Lung (tissue), 11 donors: ENCODE measurements at regions not wholly inside any gene's neighbourhood (a gene's known extent, or its start where the extent isn't known, plus 50 kb on each side); places are given as distances from the start of the nearest gene placed in this dataset.

Source experiments
- ATAC-seq: fragments of 200-7000 bp; cut with Tn5 transposase; one replicate; pipeline ENCODE4 v1.9.1; 2020; ENCODE audit warnings: moderate number of reproducible peaks; ENCODE audit not compliant: insufficient read depth, low FRiP score
- DNase-seq, 3 donors: peaks; one replicate each; pipeline ENCODE4 v3.0.0-alpha.2; 2013 to 2017
- H3K27ac ChIP-seq, 2 donors: one replicate each; pipeline ENCODE4 v1.5.1; 2013; ENCODE audit warnings: mild to moderate bottlenecking in 2 of 2, moderate library complexity in 2 of 2, control low read depth in 1 of 2, inconsistent platforms in 1 of 2, low read depth in 1 of 2, low read length in 1 of 2
- H3K27me3 ChIP-seq, 3 donors: one replicate each; pipeline ENCODE4 v1.5.1; 2013; ENCODE audit warnings: low read length in 2 of 3; ENCODE audit not compliant: control insufficient read depth in 3 of 3, insufficient read depth in 3 of 3
- H3K36me3 ChIP-seq, 4 donors: one replicate each; pipeline ENCODE4 v1.5.1; 2013; ENCODE audit warnings: low read length in 4 of 4, mild to moderate bottlenecking in 1 of 4, moderate library complexity in 1 of 4; ENCODE audit not compliant: control insufficient read depth in 4 of 4, insufficient read depth in 4 of 4
- H3K4me1 ChIP-seq, 5 donors: one replicate each; pipeline ENCODE4 v1.5.1; 2013; ENCODE audit warnings: low read length in 5 of 5, mild to moderate bottlenecking in 2 of 5, moderate library complexity in 1 of 5; ENCODE audit not compliant: control insufficient read depth in 5 of 5, insufficient read depth in 5 of 5
- H3K4me3 ChIP-seq: one replicate; pipeline ENCODE4 v1.5.1; 2013; ENCODE audit warnings: mild to moderate bottlenecking, control low read depth, moderate library complexity
- H3K9ac ChIP-seq, 2 donors: one replicate each; pipeline ENCODE4 v1.5.1; 2013; ENCODE audit warnings: low read length in 2 of 2, control low read depth in 1 of 2; ENCODE audit not compliant: insufficient read depth in 1 of 2
- H3K9me3 ChIP-seq, 4 donors: one replicate each; pipeline ENCODE4 v1.5.1; 2013; ENCODE audit warnings: low read length in 3 of 4, mild to moderate bottlenecking in 1 of 4, moderate library complexity in 1 of 4; ENCODE audit not compliant: control insufficient read depth in 4 of 4, insufficient read depth in 3 of 4
- WGBS, 2 donors: extraction: QIAGEN DNeasy Blood & Tissue Kit; methylation state at CpG; one replicate each; pipeline ENCODE4 v1.1.7; 2013; 5-methylcytosine and 5-hydroxymethylcytosine counted together
- TF ChIP-seq, protein P1 (sequence below): IDR thresholded peaks from 2 replicates; pipeline ENCODE4 v1.5.1; 2012; ENCODE audit warnings: mild to moderate bottlenecking; ENCODE audit errors: control extremely low read depth, extremely low read depth
- donor health status: control.
- donor health status: control.
- donor health status: Bipolar disorder and iron deficiency.
- donor health status: healthy.
- donor health status: DM: yes; HTN: yes; CAD: no.

DNA sequence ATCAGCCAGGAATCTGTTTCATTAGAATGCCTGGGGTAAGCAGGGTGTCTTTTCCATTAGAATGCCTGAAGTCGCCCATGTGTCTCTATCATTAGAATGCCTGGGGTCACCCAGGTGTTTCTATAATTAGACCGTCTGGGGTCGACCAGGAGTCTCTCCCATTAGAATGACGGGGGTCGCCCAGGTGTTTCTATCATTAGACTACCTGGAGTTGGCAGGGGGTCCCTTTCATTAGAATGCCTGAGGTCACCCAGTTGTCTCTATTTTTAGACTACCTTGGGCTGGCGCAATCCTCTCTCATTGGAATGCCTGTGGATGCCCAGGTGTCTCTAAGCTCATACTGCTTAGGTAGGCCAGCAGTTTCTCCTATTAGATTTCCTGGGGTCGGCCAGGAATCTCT lies 1447.6 kb downstream of the UQCRFS1 start:
- ATAC-seq = no peak
- H3K27me3 ChIP-seq = no peaks in the 10 kb centered on the region
- TF ChIP-seq, protein P1, sequence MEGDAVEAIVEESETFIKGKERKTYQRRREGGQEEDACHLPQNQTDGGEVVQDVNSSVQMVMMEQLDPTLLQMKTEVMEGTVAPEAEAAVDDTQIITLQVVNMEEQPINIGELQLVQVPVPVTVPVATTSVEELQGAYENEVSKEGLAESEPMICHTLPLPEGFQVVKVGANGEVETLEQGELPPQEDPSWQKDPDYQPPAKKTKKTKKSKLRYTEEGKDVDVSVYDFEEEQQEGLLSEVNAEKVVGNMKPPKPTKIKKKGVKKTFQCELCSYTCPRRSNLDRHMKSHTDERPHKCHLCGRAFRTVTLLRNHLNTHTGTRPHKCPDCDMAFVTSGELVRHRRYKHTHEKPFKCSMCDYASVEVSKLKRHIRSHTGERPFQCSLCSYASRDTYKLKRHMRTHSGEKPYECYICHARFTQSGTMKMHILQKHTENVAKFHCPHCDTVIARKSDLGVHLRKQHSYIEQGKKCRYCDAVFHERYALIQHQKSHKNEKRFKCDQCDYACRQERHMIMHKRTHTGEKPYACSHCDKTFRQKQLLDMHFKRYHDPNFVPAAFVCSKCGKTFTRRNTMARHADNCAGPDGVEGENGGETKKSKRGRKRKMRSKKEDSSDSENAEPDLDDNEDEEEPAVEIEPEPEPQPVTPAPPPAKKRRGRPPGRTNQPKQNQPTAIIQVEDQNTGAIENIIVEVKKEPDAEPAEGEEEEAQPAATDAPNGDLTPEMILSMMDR = no peak
- H3K4me3 ChIP-seq = no peak overlapping the region
- no peaks in the 10 kb centered on the region for H3K36me3 ChIP-seq
- WGBS, 2 donors = 85 to 93% methylated on average over 7 of the region's 7 CpGs
- H3K27ac ChIP-seq = no peak overlapping the region
- peaks cover 0 to 58% (median 23%) of the 10 kb centered on the region in 4 donors for H3K9me3 ChIP-seq
- no peak for DNase-seq
- H3K4me1 ChIP-seq = peaks cover 0 to 1% (median 0%) of the 10 kb centered on the region in 5 donors
- H3K9ac ChIP-seq = no peak overlapping the region

DNA sequence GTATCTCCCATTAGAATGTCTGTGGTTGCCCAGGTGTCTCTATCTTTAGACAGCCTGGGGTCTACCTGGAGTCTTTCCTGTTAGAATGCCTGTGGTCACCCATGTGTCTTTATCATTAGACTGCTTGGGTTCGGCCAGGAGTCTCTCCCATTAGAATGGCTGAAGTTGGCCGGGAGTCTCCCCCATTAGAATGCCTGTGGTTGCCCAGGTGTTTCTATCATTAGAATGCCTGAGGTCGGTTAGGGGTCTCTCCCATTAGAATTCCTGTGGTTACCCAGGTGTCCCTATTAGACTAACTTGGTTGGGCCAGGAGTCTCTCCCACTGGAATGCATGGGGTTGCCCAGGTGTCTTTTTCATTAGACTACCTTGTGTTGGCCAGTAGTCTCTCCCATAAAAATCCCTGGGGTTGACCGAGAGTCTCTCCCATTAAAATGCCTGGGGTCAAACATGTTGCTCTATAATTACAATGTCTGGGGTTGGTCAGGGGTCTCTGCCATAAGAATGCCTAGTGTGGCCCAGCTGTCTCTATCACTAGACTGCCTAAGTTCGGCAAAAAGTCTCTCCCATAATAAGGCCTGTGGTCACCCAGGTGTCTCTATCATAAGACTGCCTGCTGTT lies 1448.7 kb downstream of the UQCRFS1 start:
- Histone ChIP-seq H3K9me3 (peaks cover 0 to 50% (median 25%) of the 10 kb centered on the region in 4 donors), H3K9ac (no peak overlapping the region), H3K27me3 (no peaks in the 10 kb centered on the region), H3K36me3 (no peaks in the 10 kb centered on the region), H3K4me3 (no peak overlapping the region), H3K4me1 (peaks cover 0 to 7% (median 0%) of the 10 kb centered on the region in 5 donors), H3K27ac (no peak overlapping the region)
- DNase-seq (no peak), ATAC-seq (no peak)
- WGBS, 2 donors = 93% methylated on average over 5 of the region's 5 CpGs
- TF ChIP-seq, protein P1 = no peak

DNA sequence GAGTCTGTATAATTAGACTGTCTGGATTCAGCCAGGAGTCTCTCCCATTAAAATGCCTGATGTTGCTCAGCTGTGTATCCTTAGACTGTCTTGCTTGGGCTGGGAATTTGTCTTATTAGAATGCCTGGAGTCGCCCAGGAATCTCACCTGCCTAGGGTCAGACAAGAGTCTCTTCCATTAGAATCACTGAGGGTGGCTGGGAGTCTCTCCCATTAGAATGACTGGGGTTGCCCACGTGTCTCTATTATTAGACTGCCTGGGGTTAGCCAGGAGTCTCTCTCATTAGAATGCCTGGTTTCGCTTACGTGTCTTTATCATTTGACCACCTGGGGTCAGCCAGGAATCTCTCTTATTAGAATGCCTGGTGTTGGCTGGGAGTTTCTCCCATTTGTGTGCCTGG lies 1450.0 kb downstream of the UQCRFS1 start:
- WGBS, 2 donors = 80 to 81% methylated on average over 4 of the region's 4 CpGs
- TF ChIP-seq, protein P1 = no peak
- Histone ChIP-seq H3K36me3 (no peaks in the 10 kb centered on the region), H3K9me3 (peaks cover 0 to 45% (median 23%) of the 10 kb centered on the region in 4 donors), H3K27me3 (no peaks in the 10 kb centered on the region), H3K27ac (no peak overlapping the region), H3K9ac (no peak overlapping the region), H3K4me1 (peaks cover 0 to 9% (median 0%) of the 10 kb centered on the region in 5 donors), H3K4me3 (no peak overlapping the region)
- ATAC-seq (no peak), DNase-seq (no peak)

DNA sequence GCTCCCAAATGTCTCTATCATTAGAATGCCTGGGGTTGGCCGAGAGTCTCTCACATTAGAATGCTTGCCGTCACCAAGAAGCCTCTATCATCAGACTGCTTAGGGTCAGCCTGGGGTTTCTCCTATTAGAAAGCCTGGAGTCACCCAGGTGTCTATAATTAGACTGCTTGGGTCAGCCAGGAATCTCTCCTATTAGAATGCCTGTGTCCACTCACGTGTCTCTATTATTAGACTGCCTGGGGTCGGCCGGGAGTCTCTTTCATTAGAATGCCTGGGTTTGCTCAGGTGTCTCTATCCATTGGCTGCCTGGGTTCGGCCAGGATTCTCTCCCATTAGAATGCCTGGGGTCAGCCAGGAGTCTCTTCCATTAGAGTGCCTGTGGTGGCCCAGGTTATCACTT lies 1453.1 kb downstream of the UQCRFS1 start:
- no peak for ATAC-seq

More for the DNA sequence above, 1453.1 kb downstream of the UQCRFS1 start:
- no peak overlapping the region for H3K9ac ChIP-seq
- peaks cover 0 to 9% (median 0%) of the 10 kb centered on the region in 5 donors for H3K4me1 ChIP-seq
- WGBS, 2 donors = 92 to 95% methylated on average over 6 of the region's 6 CpGs
- H3K9me3 ChIP-seq = peaks cover 0 to 28% (median 13%) of the 10 kb centered on the region in 4 donors
- H3K27me3 ChIP-seq = no peaks in the 10 kb centered on the region
- H3K36me3 ChIP-seq = no peaks in the 10 kb centered on the region
- H3K27ac ChIP-seq = no peak overlapping the region
- DNase-seq = no peak
- no peak overlapping the region for H3K4me3 ChIP-seq
- TF ChIP-seq, protein P1 = no peak
